ENCODE measurements at regions not wholly inside any gene's neighbourhood (a gene's known extent, or its start where the extent isn't known, plus 50 kb on each side); places are given as distances from the start of the nearest gene placed in this dataset.
"Not testable (repeated sequence)": the region's sequence is repeated elsewhere in the genome, so short reads cannot be mapped to it uniquely, and the experiment has no call there.

GRCh38 chr2:180695586-180696401 lies 284.6 kb upstream of the UBE2E3 start:
- DNase-seq (ENCODE audit: low spot score): no peak

- no peak for DNase-seq (ENCODE audit: low spot score)
These were observed 285.7 kb upstream of the UBE2E3 start for GRCh38 chr2:180694445-180695421.

GRCh38 chr2:180692322-180692721 lies 288.1 kb upstream of the UBE2E3 start:
- DNase-seq (ENCODE audit: low spot score): no peak

- not testable (repeated sequence) for DNase-seq (ENCODE audit: low spot score)
These were observed 288.6 kb upstream of the UBE2E3 start for GRCh38 chr2:180691855-180692223.

GRCh38 chr2:180691186-180691854 lies 289.1 kb upstream of the UBE2E3 start:
- DNase-seq (ENCODE audit: low spot score): not testable (repeated sequence)

- DNase-seq (ENCODE audit: low spot score): no peak
These were observed 289.8 kb upstream of the UBE2E3 start for GRCh38 chr2:180690611-180691010.

- DNase-seq (ENCODE audit: low spot score): no peak
These were observed 297.5 kb upstream of the UBE2E3 start for GRCh38 chr2:180682871-180683270.

- no peak for DNase-seq (ENCODE audit: low spot score)
These were observed 300.7 kb upstream of the UBE2E3 start for GRCh38 chr2:180679693-180680092.

GRCh38 chr2:180678625-180678972 lies 301.8 kb upstream of the UBE2E3 start:
- DNase-seq (ENCODE audit: low spot score): no peak

- DNase-seq (ENCODE audit: low spot score): no peak
These were observed 302.3 kb upstream of the UBE2E3 start for GRCh38 chr2:180677930-180678624.

GRCh38 chr2:180677200-180677599 lies 303.2 kb upstream of the UBE2E3 start:
- no peak for DNase-seq (ENCODE audit: low spot score)

- no peak for DNase-seq (ENCODE audit: low spot score)
These were observed 303.8 kb upstream of the UBE2E3 start for GRCh38 chr2:180676520-180677025.

- no peak for DNase-seq (ENCODE audit: low spot score)
These were observed 305.2 kb upstream of the UBE2E3 start for GRCh38 chr2:180675170-180675569.

- DNase-seq (ENCODE audit: low spot score): no peak
These were observed 308.0 kb upstream of the UBE2E3 start for GRCh38 chr2:180672377-180672776.

GRCh38 chr2:180670302-180671003 lies 310.0 kb upstream of the UBE2E3 start:
- DNase-seq (ENCODE audit: low spot score): no peak

- no peak for DNase-seq (ENCODE audit: low spot score)
These were observed 311.4 kb upstream of the UBE2E3 start for GRCh38 chr2:180669016-180669415.

- DNase-seq (ENCODE audit: low spot score): no peak
These were observed 315.9 kb upstream of the UBE2E3 start for GRCh38 chr2:180664507-180664906.

GRCh38 chr2:180662941-180663471 lies 317.4 kb upstream of the UBE2E3 start:
- DNase-seq (ENCODE audit: low spot score): no peak

- no peak for DNase-seq (ENCODE audit: low spot score)
These were observed 317.9 kb upstream of the UBE2E3 start for GRCh38 chr2:180662521-180662920.

- no peak for DNase-seq (ENCODE audit: low spot score)
These were observed 318.7 kb upstream of the UBE2E3 start for GRCh38 chr2:180661686-180662030.

Data from RKO (cell line).